ENCODE measurements at regions not wholly inside any gene's neighbourhood (a gene's known extent, or its start where the extent isn't known, plus 50 kb on each side); places are given as distances from the start of the nearest gene placed in this dataset.

GRCh38 chr2:194232600-194232999, 1424.4 kb upstream of the SLC39A10 start:
- no peak for DNase-seq (ENCODE audit: low read depth, low spot score)
- ChIA-PET CTCF (no interaction called here), POLR2A (no interaction called here)
- no peak for TF ChIP-seq CTCF (IDR thresholded peaks at IDR 0.05; ENCODE audit: insufficient read depth, low read length, missing control alignments)
- no peak overlapping the region for H3K4me3 ChIP-seq (ENCODE audit: low read depth, low read length)

- POLR2A ChIA-PET: no interaction called here
- H3K4me3 ChIP-seq (ENCODE audit: low read depth, low read length): no peak overlapping the region
- DNase-seq (ENCODE audit: low read depth, low spot score): no peak
- CTCF ChIA-PET: no interaction called here
- TF ChIP-seq CTCF (IDR thresholded peaks at IDR 0.05; ENCODE audit: insufficient read depth, low read length, missing control alignments): no peak
Measured at GRCh38 chr2:194223218-194223617, 1433.8 kb upstream of the SLC39A10 start.

- no peak overlapping the region for H3K4me3 ChIP-seq (ENCODE audit: low read depth, low read length)
- DNase-seq (ENCODE audit: low read depth, low spot score): no peak
- CTCF ChIA-PET: no interaction called here
- POLR2A ChIA-PET: no interaction called here
- TF ChIP-seq CTCF (IDR thresholded peaks at IDR 0.05; ENCODE audit: insufficient read depth, low read length, missing control alignments): no peak
Measured at GRCh38 chr2:194214192-194214591, 1442.8 kb upstream of the SLC39A10 start.

GRCh38 chr2:194205568-194206227, 1451.3 kb upstream of the SLC39A10 start:
- H3K4me3 ChIP-seq (ENCODE audit: low read depth, low read length): no peak overlapping the region
- CTCF ChIA-PET: no interaction called here
- DNase-seq (ENCODE audit: low read depth, low spot score): no peak
- no peak for TF ChIP-seq CTCF (IDR thresholded peaks at IDR 0.05; ENCODE audit: insufficient read depth, low read length, missing control alignments)
- POLR2A ChIA-PET: no interaction called here

- POLR2A ChIA-PET: no interaction called here
- no peak overlapping the region for H3K4me3 ChIP-seq (ENCODE audit: low read depth, low read length)
- CTCF ChIA-PET: no interaction called here
- no peak for DNase-seq (ENCODE audit: low read depth, low spot score)
- no peak for TF ChIP-seq CTCF (IDR thresholded peaks at IDR 0.05; ENCODE audit: insufficient read depth, low read length, missing control alignments)
Measured at GRCh38 chr2:194203898-194204297, 1453.1 kb upstream of the SLC39A10 start.

- ChIA-PET CTCF (no interaction called here), POLR2A (no interaction called here)
- no peak overlapping the region for H3K4me3 ChIP-seq (ENCODE audit: low read depth, low read length)
- DNase-seq (ENCODE audit: low read depth, low spot score): no peak
- TF ChIP-seq CTCF (IDR thresholded peaks at IDR 0.05; ENCODE audit: insufficient read depth, low read length, missing control alignments): no peak
Measured at GRCh38 chr2:194182888-194183287, 1474.1 kb upstream of the SLC39A10 start.

Measured in AG04449 (cell line).